NCI-H1048 (cell line): ENCODE measurements at regions not wholly inside any gene's neighbourhood (a gene's known extent, or its start where the extent isn't known, plus 50 kb on each side); places are given as distances from the start of the nearest gene placed in this dataset.

Source experiments
- DNase-seq: peaks from one replicate; lab custom pipeline; 2025; lab: John Stamatoyannopoulos, UW

DNA sequence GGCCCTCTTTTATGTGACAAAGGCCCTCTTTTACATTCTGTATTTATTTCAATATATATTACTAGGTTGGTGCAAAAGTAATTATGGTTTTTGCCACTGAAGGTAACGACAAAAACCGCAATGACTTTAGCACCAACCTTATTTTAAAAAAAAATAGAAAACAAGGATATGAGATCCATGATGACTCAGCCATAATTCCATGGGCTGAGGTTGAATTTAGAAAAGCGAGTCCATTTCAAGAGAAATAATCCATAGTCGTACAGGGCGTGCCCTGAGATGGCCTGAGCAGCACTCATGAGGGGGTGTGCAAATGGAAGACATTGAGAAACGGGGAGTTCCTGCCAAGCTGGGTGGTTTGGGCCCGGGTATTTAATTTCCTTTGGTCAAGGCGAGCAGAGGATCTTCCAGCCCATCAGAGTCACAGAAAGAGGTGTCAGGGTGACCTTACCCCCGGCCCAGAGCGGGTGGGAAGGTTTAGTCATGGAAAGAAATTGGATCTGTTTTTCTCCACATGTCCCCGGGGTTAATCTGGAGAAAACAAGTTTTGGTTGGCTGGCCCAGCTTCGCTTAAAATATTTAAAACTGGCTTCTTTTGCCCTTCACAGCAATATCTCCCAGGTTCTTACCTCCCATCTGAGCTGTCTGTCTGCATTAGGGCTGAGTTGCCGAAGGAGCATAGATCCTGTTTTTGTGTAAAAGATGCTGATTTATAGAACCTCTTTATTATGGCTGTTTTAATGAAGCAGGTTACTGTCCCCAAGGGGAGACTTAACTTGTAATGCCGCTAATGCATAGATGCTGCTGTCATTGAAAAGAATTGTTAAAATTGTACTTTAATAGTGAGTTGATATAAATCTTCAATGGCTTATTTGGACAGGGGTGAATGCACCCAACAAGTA, 255.6 kb downstream of the PREX1 start:
- no peak for DNase-seq

DNA sequence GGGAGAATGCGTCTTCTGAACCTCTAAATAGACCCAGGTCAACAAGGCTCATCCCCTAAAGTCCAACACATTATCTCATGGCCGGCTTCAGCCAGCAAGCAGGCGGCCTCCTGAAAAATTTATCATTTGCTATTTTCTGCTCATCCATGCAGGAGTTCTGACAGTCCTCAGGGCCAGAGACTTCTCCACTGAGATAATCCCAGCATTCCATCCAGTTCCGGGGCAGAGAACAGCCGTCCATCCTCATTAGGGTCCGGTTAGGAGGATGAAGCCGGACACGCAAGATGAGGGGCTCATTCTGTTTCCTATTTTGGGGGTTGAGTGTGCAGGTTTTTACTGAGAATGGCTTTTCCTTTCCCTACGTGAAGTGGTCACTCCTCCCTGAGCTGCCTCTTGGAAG, 258.1 kb downstream of the PREX1 start:
- DNase-seq, result no peak

DNA sequence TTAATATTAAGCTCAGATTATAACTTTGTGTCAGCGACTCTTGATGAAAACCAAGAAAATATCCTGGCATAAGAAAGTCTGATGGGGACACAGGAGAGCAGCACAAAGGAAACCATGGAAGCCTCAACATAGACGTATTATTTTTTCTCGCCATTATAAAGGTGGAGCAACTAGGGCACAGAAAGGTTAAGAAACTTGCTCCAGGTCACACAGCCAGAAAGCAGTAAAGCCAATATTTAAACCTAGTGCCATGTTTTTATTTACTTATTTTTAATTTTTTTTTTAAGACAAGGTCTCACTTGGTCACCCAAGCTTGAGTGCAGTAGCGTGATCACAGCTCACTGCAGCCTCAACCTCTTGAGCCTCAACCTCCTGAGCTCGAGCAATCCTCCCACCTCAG, 259.3 kb downstream of the PREX1 start:
- no peak for DNase-seq

DNA sequence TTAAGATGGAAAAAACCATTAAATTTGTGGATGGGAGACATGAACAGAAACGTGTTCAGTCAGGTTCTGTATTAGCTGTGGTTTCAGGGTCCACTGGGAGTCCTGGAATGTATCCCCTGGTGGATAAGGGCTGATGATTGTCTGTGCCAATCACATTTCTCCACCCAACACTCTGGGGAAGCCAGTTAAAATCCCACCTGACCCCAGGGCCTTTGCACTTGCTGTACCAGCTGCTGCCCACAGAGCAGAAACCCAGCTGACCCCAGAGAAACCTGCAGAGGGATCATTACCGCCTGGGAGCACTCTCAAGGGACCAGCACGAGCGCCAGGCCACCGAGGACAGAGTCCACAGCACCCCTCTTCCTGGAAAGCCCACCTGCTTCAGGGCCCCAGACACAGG, 260.7 kb downstream of the PREX1 start:
- no peak for DNase-seq

DNA sequence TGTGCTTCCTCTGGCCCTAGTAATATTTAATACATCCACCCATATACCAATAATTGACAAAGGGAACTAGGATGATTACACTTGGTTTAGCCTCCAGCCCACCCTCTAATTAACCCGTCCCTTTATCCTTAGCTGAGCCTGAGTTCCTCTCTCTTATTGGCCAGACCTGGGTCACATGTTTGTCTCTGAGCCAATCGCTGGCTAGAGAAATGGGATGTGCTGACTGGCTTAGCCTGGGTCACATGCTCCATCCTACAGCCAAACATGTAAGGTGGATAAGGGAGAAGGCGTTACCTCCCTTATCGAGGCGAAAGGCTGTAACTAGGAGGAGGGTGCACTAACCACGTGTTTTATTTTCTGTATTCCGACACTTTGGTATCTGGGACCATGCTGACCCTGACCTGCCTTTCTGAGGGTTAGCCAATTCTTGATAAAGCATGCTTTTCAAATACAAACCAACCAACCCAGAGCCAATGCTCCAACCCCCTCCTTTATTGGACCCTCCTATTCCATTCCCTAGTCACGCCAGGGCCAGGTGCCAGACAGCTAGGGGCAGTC, 262.7 kb downstream of the PREX1 start:
- DNase-seq, result no peak

DNA sequence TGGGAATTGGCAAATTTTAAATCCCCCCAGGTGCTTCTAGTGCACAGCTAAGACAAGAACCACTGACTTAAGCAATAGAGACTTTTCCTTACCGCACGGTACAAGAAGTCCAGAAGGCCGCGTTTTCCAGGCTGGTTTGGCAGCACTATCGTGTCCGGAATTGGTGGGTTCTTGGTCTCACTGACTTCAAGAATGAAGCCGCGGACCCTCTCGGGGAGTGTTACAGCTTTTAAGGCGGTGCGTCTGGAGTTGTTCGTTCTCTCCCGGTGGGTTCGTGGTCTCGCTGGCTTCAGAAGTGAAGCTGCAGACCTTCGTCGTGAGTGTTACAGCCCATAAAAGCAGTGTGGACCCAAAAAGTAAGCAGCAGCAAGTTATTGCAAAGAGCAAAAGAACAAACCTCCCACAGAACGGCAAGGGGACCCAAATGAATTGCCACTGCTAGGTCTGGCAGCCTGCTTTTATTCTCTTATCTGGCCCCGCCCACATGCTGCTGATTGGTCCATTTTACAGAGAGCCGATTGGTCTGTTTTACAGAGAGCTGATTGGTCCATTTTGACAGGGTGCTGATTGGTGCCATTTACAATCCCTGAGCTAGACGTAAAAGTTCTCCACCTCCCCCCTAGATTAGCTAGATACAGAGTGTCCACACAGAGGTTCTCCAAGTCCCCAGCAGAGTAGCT, 264.5 kb downstream of the PREX1 start:
- DNase-seq, result no peak

DNA sequence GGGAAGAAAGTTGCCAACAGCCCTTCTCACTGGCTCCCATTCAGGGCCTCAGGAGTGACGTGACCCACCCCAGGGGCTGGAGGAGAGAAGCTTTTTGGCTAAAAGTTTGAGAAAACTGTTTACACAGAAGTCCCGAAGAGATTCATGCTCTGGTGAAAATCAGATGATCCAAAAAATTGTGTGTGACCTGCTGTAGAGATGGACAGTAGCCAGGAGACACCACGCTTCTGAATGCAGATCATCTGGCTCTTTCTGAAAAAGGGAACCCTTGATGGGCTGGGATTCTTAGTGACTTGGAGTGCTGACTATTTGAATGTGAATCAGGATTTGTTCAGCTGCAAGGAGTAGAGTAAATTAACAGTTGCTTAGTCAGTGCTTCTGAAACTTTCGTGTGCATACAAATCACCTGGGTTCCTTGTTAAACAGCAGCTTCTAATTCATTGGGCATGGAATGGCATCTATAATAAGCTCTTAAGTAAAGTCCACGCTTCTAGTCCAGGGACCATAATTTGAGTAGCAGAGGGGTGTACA, 265.1 kb downstream of the PREX1 start:
- no peak for DNase-seq

DNA sequence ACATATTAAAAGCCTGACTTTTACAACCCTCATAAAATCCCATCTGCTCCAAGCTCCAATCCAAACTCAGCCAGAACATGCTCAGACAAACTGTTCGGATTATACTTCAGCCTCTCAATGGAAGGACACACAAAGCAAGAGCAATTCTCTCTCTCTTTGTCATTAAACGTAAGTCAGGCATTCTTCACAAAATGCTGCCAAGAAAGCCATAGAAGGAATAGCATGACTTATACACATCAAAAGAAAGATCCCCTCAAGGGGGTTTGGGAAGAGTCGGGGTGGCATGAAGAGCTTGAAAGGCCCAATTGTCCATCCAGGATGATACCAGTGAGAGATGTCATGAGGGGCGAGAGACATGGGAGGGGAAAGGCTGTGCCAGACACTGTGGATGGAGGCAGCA, 268.9 kb downstream of the PREX1 start:
- DNase-seq, result no peak

DNA sequence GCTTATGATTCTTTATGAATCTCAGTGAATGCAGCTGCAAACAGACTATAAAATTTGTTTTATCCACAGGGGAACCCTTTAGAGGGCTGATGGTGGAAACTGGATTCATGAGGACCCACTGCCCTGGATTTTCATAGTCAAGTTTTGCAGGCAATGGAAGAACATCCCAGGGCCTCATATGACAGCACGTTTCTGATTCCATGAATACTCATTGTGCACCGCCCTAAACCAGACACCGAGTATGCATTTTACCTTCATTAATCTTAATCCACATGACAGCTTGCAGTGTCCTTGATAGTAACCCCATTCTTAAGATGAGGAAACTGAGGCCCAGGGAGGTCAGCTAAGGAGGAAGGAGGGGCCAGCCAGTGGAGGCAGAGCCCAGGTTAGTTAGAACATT, 270.4 kb downstream of the PREX1 start:
- no peak for DNase-seq

DNA sequence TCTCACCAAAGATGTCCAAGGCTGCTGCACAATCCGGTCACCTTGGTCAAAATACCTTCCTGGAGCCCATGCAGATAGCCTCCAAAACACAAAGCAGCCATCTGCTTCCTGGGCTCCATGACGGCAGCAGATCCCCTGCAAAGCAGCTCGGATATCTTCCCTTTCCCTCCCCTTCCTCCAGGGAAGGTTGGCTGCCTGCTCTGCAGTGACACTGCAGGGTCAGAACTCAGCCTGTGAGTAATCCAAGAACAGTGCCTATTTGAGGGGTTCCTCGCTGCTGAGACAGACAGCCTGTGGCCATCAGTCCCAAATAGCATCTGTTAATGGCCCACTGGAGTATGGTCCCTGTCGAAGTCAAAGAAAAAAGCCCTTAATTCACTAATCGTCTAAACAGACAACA, 270.8 kb downstream of the PREX1 start:
- no peak for DNase-seq

DNA sequence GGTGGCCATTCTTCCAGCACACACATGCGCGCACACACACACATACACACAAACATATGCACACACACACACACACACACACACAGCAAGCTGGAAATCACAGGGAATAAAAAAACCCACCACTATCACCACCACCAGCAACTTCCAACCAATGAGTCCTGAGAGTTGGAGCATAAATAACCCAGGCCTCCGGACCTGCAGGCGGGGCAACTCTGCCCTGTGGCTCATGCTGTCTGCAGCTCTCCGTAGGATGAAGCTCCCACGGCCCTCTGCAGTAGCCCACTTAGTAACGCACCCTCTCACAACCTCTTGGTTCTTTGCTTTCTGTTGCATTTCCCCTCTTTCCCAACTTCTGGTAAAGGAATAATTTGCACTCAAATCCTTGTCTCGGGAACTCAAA, 275.2 kb downstream of the PREX1 start:
- DNase-seq, result no peak

DNA sequence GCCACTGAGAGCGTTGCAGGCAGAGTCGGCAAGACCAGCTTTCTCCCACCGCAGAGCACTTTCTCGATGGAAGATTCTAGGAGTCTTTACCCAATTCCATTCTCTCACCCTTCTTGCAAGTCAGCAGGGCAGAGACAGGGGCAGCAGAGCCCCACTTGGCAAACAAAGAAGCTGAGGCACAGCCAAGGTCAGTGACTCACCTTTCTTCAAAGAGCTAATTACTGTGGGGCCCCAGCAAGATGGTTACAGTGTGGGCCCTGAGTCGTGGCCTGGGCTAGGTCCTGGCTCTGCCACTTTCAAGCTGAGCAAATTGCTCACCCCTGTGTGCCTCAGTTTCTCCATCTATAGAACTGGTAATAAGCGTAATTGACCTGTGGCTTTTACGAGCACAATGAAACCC, 277.0 kb downstream of the PREX1 start:
- DNase-seq, result no peak

DNA sequence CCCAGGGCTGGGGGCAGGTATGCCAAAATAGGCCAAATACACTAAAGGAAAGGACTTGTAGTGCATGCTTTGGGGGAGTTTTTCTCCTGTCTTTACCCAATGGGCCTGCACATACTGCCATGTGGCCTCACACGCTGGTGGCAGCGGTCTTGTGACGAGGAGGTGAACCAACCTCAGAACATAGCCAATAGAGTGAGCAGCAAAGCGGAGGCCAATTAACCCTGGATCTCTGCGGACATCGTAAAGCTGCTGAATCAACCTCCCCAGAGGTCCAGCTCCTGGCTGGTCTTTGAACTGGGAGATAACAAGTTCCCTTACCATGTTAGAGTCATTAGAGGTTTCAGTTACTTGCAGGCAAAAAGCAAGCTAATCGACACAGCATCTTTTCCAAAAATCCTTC, 280.1 kb downstream of the PREX1 start:
- no peak for DNase-seq

DNA sequence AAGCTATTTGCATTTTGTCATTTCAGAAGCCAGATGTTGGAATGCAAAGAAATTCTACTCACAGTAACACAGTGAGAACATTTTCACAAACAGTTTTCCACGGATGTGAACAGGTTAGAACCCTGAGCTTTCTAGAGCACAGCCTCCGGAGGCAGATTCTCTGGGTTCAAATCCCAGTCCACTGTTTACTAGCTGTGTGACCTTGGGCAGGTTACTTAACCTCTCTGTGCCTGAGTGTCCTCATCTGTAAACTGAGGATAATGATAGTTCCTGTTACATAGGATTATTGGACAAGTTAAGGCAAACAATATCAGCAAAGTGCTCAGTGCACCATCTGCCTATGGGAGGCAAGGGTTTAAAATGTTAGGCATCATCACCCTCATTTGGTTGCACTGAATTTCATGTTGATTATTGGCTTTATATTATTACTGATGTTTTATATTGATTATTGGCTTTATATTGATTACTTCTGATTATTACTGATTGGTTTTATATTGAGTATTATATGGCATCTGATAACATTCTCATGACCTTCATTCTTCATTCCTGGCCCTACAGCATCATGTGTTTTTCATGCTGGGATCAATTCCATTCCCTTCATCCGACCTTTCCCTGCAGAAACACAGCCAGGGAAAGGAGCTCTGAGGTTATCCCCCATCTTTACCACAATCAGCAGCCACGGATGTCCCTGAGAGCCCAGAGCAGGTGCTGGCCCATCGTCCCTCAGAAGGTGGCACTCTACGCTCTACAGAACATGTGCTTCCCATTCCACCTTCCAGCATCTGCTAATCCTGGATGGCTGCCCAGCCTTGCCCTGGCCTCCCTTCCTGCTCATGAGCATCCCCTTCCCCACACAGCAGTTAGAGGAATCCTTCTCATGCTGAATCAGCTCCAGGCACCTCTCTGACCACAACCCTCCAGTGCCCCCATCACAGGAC, 283.1 kb downstream of the PREX1 start:
- DNase-seq, result no peak

DNA sequence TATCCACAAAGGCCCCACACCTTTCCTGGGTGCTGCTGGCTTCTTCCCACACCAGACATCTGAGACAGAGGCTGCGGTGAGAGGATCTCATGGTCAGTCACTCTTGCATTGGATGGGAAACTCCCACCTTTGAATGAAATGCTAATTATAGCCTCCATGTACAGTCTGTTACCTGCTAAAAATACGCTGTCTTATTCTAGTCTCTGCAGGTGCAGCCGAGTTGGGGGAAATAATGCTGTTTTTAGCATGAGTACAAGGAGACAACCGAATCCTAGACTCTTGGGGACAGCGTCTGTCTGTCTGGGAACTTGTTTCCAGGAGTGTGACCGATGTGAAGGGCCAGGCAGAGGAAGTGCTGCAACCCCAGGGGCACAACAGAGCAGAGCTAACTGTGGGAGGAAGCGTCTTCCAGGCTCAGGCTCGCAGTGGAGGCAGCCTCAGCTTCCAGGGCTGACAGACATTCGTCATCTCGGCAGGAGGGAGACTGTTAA, 286.2 kb downstream of the PREX1 start:
- DNase-seq, result no peak

DNA sequence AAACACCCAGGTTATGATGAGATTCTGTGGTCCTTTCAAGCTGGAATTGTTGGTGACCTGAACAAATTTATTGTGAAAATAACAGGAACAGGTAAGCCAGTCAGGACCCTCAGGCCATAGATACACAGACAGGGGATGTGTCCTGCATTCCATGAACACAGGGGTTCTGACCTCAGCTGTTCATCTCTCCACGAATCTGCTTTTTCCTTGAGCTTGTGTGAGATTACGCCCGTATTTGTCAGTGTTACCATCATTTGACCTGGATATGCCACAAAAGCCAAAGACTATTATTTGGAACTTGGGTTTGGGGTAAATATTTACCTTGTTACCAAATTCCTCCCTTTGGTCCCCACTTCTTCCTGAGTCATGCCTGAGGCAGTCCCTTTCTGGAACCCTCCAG, 288.9 kb downstream of the PREX1 start:
- DNase-seq, result no peak

DNA sequence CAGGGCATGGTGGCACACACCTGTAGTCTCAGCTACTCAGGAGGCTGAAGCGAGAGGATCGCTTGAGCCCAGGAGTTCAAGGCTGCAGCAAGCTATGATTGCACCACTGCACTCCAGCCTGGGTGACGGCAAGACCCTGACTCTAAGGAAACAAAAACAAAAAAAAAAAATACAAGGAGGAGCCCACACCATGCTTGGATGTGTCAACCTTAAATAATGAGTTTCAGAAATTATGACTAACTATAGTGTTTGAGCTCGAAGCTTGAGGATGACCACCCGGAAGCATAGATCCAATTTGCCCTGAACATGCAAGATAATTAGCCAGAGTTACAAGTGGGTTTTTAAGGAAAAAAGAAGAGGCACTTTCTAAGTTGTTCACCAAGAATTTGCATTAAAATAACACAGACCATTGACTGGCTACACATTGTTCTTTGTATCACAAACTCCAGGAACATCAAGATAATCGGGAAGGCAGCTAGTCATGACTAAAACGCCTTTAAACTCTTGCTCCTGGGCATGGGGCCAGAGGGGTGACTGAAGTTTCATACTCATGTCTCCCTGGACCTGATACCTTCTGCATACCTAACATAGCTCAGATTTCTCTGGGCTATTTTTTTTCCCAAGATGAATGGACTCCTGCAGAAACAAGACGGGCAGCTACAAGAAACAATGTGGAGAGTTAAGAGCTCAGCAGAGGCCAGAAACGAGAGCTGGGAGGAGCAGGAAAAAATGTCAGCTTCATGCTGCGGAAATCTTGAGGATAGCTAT, 289.6 kb downstream of the PREX1 start:
- DNase-seq, result no peak

DNA sequence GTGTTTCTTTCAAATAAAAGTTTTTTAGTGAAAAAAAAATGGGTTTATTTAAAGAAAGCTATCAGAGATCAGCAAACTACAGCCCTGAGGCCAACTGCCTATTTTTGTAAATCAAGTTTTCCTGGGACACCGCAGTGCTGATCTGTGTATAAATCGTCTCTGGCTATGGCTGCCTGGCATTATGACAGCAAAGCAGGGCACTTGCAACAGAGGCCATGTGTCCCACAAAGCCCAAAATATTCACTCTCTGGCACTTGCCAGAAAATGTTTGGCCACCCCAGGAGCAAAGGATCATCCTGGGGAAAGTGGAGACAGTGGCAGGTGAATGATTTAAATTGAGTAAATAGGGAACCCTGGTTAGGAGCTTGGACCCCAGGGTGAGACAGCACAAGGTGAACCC, 291.6 kb downstream of the PREX1 start:
- DNase-seq, result no peak

DNA sequence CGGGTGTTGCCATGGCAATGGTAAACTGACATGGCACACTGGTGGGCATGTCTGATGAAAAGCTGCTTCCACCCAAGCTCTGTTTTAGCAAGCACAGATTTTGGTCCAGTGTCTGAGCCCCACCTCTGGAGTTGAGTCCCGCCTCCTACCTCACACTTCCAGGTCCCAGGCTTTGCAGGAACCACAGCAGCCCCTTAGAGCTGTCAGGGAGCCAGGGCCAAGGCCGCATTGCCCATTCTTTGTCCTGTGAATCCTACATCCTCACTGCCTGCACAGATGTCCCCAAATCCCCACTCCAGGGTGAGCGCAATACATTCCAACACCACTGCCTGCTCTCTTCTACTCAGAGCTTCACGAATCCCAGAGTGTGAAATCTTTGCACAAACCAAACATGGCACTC, 292.2 kb downstream of the PREX1 start:
- no peak for DNase-seq

DNA sequence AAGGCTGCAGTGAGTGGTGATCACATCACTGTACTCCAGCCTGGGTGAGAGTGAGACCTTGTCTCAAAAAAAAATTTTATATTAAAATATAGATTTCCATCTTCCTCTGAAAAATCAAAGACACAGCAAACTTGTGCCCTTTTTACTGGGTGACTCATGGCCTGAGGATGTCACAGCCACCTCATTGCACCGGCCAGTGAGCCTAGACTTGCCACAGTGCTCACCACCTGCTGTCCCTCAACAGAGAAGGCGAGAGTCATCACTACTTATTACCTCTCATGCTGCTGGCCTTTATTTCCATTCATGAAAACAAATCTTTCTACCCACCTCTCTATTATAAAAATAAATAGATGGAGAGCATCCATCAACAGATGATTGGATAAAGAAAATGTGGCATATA, 295.8 kb downstream of the PREX1 start:
- no peak for DNase-seq

DNA sequence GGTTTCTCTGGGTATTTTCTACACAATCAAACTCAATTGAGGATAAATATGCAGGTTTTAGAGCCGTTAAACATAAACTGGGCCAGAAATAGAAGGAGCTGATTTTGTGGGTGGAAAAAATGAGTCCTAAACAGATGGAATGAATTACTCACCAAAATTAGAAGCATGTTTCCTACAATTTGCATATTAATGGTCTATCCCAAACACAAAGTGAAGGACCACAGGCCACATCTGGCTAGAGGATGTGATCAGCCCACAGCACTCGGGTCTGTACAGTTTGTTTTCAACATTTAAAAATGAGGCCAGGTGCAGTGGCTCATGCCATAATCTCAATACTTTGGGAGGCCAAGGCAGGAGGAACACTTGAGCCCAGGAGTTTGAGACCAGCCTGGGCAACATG, 296.3 kb downstream of the PREX1 start:
- no peak for DNase-seq
